ENCODE measurements at regions not wholly inside any gene's neighbourhood (a gene's known extent, or its start where the extent isn't known, plus 50 kb on each side); places are given as distances from the start of the nearest gene placed in this dataset.
"Not testable (repeated sequence)": the region's sequence is repeated elsewhere in the genome, so short reads cannot be mapped to it uniquely, and the experiment has no call there.

DNA sequence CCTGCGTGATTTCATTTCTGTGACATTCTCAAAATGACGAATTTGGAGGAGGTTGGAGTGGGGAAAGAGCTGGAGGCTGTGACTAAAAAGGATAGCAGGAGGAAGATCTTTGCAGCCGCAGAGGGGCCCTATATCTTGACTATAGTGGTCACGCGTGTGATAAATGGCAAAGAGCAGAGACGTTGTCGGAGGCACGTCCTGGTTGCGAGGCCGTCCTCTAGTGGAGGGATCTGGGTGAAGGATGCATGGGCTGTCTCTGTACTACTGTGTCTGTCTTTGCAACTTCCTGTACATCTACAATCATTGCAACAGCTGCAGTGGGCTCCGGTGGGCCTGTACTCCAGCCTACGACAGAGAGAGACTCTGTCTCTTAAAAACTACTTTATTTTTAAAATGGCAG is 76.6 kb downstream of the YTHDF1 start:
- H3K4me1 ChIP-seq, result no peaks in the 10 kb centered on the region
- H3K4me3 ChIP-seq, result no peak overlapping the region
- TF ChIP-seq, protein P1, sequence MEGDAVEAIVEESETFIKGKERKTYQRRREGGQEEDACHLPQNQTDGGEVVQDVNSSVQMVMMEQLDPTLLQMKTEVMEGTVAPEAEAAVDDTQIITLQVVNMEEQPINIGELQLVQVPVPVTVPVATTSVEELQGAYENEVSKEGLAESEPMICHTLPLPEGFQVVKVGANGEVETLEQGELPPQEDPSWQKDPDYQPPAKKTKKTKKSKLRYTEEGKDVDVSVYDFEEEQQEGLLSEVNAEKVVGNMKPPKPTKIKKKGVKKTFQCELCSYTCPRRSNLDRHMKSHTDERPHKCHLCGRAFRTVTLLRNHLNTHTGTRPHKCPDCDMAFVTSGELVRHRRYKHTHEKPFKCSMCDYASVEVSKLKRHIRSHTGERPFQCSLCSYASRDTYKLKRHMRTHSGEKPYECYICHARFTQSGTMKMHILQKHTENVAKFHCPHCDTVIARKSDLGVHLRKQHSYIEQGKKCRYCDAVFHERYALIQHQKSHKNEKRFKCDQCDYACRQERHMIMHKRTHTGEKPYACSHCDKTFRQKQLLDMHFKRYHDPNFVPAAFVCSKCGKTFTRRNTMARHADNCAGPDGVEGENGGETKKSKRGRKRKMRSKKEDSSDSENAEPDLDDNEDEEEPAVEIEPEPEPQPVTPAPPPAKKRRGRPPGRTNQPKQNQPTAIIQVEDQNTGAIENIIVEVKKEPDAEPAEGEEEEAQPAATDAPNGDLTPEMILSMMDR (IDR thresholded peaks at IDR 0.05), result no peak
- no peaks in the 10 kb centered on the region for H3K9me3 ChIP-seq
- peak in 1 of 6 donors; percentile 8 for DNase-seq
- 52 to 68% methylated on average over 12 of the region's 12 CpGs for WGBS, 2 donors
- no peak for FAIRE-seq
- no peaks in the 10 kb centered on the region for H3K36me3 ChIP-seq
- intact Hi-C loops (cut with DNase I), result no loop called here
- H3K27me3 ChIP-seq, result no peaks in the 10 kb centered on the region
- no peak overlapping the region for H3K27ac ChIP-seq
- no peak for ATAC-seq

DNA sequence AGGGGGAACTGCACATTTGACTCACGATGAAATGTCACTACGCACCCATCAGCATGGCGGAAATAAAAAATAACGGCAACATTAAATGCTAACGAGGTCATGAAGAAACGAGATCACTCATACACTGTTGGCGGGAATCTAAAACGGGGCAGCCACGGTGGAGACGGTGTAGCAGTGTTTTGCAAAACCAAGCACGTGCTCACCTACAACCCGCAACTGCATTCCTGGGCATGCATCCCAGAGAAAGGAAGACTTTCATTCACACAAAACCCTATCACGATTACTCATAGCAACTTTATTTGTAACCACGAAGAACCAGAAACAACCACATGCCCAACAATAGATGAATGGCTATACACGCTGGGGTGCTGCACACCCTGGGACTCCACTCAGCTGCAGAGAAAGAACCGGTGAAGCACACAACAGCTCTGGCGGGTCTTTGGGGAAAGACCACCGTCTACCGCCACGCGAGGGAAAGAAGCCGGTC is 77.0 kb downstream of the YTHDF1 start:
- Histone ChIP-seq H3K4me3 (no peak overlapping the region), H3K9me3 (no peaks in the 10 kb centered on the region), H3K36me3 (no peaks in the 10 kb centered on the region), H3K27ac (no peak overlapping the region), H3K27me3 (no peaks in the 10 kb centered on the region), H3K4me1 (no peaks in the 10 kb centered on the region)
- intact Hi-C loops (cut with DNase I), result no loop called here
- no peak for FAIRE-seq
- DNase-seq, result peak in 1 of 6 donors; percentile 6
- ATAC-seq, result no peak
- TF ChIP-seq, protein P1 (IDR thresholded peaks at IDR 0.05), result no peak
- 60 to 74% methylated on average over 22 of the region's 22 CpGs for WGBS, 2 donors

DNA sequence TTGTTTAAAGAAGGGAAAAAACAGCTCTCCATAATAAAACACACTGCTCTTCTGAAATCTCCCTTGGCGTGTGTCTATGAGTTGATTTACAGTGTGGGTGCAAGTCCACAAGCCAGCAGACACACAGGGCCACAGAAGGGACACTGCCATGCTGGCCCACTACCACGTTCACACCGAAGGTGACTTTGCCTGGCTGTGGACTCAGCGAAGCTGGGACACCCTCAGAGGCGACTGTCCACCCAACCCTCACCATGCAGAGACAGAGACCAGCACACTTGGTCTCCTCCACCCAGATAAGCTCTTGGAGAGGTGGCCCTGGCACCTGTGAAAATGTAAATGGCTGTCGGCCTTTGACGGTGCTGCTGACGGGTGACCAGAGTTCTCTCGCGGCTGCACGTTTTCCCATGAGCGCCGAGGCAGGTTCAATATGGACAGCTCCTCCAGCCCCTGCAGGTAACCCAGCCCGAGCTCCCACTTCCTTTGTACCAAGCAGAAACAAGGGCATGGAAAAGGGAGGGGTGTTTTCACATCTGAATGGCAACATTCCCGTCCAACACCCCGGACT is 78.0 kb downstream of the YTHDF1 start:
- H3K36me3 ChIP-seq, result no peaks in the 10 kb centered on the region
- no peak overlapping the region for H3K4me3 ChIP-seq
- TF ChIP-seq, protein P1 (IDR thresholded peaks at IDR 0.05), result no peak
- no peaks in the 10 kb centered on the region for H3K27me3 ChIP-seq
- no peaks in the 10 kb centered on the region for H3K9me3 ChIP-seq
- no peaks in the 10 kb centered on the region for H3K4me1 ChIP-seq
- no peak for FAIRE-seq
- 44 to 45% methylated on average over 16 of the region's 16 CpGs for WGBS, 2 donors
- no peak for ATAC-seq
- intact Hi-C loops (cut with DNase I), result no loop called here
- no peak overlapping the region for H3K27ac ChIP-seq
- peak in 1 of 6 donors; percentile 22 for DNase-seq

DNA sequence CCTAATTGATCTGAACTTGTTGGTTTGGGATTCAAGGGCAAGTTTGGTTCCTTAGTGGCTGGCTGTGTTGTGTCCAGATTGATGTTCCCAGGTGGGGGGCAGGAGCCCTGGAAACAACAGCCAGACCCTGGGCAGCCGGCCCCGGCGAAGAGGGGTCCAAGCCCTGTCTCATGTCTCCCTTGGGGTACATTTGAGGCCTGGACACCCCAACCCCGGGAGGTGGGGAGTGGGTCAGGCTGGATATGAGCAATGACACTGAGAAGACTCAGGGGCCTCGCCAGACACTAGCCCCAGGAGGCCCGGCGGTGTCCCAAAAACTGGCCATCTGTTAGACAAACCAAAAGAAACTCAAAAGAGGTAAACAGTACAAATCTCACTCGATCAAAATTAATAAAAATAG is 79.6 kb downstream of the YTHDF1 start:
- DNase-seq (peak in 2 of 6 donors; percentile 38 to 39), FAIRE-seq (no peak), ATAC-seq (no peak)
- intact Hi-C loops (cut with DNase I), result no loop called here
- Histone ChIP-seq H3K36me3 (no peaks in the 10 kb centered on the region), H3K27me3 (no peaks in the 10 kb centered on the region), H3K4me3 (no peak overlapping the region), H3K27ac (no peak overlapping the region), H3K9me3 (no peaks in the 10 kb centered on the region), H3K4me1 (no peaks in the 10 kb centered on the region)
- TF ChIP-seq, protein P1 (IDR thresholded peaks at IDR 0.05), result no peak
- WGBS, 2 donors, result 59 to 69% methylated on average over 8 of the region's 8 CpGs

DNA sequence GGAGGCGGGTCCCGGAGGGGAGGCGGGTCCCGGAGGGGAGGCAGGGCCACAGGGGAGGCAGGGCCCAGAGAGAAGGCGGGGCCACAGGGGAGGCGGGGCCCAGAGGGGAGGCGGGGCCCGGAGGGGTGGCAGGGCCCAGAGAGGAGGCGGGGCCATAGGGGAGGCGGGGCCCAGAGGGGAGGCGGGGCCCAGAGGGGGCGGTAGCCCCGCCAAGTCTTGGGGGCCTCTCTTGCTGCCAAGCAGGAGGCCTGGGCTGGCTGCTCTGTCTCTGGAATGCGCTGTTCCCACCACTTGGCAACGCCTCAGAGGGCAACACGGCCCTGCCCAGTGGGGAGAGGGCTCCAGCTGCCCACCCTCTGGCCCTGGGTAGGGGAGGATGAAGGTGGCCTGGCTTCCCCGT is 80.5 kb downstream of the YTHDF1 start:
- no peak for FAIRE-seq

DNA sequence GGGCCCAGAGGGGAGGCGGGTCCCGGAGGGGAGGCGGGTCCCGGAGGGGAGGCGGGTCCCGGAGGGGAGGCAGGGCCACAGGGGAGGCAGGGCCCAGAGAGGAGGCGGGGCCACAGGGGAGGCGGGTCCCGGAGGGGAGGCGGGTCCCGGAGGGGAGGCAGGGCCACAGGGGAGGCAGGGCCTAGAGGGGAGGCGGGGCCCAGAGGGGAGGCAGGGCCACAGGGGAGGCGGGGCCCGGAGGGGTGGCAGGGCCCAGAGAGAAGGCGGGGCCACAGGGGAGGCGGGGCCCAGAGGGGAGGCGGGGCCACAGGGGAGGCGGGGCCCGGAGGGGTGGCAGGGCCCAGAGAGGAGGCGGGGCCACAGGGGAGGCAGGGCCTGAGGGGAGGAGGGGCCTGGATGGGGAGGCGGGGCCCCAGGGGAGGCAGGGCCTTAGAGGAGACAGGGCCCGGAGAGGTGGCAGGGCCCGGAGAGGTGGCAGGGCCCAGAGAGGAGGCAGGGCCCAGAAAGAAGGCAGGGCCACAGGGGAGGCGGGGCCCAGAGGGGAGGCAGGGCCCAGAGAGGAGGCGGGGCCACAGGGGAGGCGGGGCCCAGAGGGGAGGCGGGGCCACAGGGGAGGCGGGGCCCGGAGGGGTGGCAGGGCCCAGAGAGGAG is 81.1 kb downstream of the YTHDF1 start:
- FAIRE-seq; H3K27ac ChIP-seq; H3K27me3 ChIP-seq; H3K4me3 ChIP-seq; H3K36me3 ChIP-seq; ATAC-seq; intact Hi-C loops (cut with DNase I); H3K9me3 ChIP-seq; H3K4me1 ChIP-seq: not testable (repeated sequence)
- peak in 2 of 6 donors; percentile 3 to 74 for DNase-seq
- 75 to 100% methylated on average over 1 to 8 of the region's 29 CpGs for WGBS, 2 donors

More for the DNA sequence above, 80.5 kb downstream of the YTHDF1 start:
- ATAC-seq, result no peak
- no peaks in the 10 kb centered on the region for H3K9me3 ChIP-seq
- TF ChIP-seq, protein P1 (IDR thresholded peaks at IDR 0.05), result no peak
- H3K27ac ChIP-seq, result no peak overlapping the region
- H3K36me3 ChIP-seq, result no peaks in the 10 kb centered on the region
- H3K27me3 ChIP-seq, result no peaks in the 10 kb centered on the region
- DNase-seq, result peak in 2 of 6 donors; percentile 6 to 54
- no peaks in the 10 kb centered on the region for H3K4me1 ChIP-seq
- intact Hi-C loops (cut with DNase I), result no loop called here
- 70 to 79% methylated on average over 6 to 16 of the region's 17 CpGs for WGBS, 2 donors
- no peak overlapping the region for H3K4me3 ChIP-seq

Measured in pancreas (tissue), 10 donors.